ENCODE measurements at regions not wholly inside any gene's neighbourhood (a gene's known extent, or its start where the extent isn't known, plus 50 kb on each side); places are given as distances from the start of the nearest gene placed in this dataset.

DNA sequence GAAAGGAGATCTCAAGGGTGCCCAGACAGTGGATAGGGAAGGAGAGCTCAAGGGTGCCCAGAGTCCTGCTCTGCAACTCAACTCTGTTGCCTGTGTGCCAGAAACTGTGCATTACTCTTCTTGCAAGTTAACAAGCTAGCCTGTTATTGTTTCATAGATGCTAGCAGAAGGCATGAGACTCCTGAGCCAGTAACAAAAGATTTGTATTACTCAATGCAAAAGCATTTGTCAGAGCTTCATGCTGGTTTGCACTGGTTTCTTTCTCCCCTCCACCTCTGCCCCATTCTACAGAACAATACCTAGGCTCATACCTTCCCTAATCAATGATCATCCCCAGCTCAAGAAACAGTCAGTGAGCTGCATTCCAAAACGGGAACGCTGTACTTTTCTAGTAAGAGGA lies 124.5 kb upstream of the NEIL3 start:
- intact Hi-C loops (cut with DNase I) = no loop called here
- no peaks in the 10 kb centered on the region for H3K9me3 ChIP-seq (ENCODE audit: control insufficient read depth in 2 of 3, insufficient read depth in 1 of 3, low read length in 3 of 3)
- H3K4me3 ChIP-seq (ENCODE audit: low read length in 3 of 3) = no peak overlapping the region
- no peak overlapping the region for H3K27ac ChIP-seq (ENCODE audit: low read depth in 2 of 2, low read length in 2 of 2)
- TF ChIP-seq, protein P1, sequence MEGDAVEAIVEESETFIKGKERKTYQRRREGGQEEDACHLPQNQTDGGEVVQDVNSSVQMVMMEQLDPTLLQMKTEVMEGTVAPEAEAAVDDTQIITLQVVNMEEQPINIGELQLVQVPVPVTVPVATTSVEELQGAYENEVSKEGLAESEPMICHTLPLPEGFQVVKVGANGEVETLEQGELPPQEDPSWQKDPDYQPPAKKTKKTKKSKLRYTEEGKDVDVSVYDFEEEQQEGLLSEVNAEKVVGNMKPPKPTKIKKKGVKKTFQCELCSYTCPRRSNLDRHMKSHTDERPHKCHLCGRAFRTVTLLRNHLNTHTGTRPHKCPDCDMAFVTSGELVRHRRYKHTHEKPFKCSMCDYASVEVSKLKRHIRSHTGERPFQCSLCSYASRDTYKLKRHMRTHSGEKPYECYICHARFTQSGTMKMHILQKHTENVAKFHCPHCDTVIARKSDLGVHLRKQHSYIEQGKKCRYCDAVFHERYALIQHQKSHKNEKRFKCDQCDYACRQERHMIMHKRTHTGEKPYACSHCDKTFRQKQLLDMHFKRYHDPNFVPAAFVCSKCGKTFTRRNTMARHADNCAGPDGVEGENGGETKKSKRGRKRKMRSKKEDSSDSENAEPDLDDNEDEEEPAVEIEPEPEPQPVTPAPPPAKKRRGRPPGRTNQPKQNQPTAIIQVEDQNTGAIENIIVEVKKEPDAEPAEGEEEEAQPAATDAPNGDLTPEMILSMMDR (IDR thresholded peaks at IDR 0.05; ENCODE audit: borderline replicate concordance, extremely low read depth, insufficient read depth) = no peak
- no peaks in the 10 kb centered on the region for H3K27me3 ChIP-seq (ENCODE audit: control insufficient read depth, insufficient read depth, low read length)
- no peak overlapping the region for H3K9ac ChIP-seq (ENCODE audit: low read length in 3 of 3)
- no peaks in the 10 kb centered on the region for H3K36me3 ChIP-seq (ENCODE audit: control insufficient read depth in 2 of 3, insufficient read depth in 3 of 3, low read length in 3 of 3)
- DNase-seq (no peak), FAIRE-seq (no peak)
- H3K4me1 ChIP-seq (ENCODE audit: control insufficient read depth in 2 of 3, insufficient read depth in 2 of 3, low read depth in 1 of 3, low read length in 3 of 3) = peaks cover 0 to 5% (median 0%) of the 10 kb centered on the region in 3 donors

DNA sequence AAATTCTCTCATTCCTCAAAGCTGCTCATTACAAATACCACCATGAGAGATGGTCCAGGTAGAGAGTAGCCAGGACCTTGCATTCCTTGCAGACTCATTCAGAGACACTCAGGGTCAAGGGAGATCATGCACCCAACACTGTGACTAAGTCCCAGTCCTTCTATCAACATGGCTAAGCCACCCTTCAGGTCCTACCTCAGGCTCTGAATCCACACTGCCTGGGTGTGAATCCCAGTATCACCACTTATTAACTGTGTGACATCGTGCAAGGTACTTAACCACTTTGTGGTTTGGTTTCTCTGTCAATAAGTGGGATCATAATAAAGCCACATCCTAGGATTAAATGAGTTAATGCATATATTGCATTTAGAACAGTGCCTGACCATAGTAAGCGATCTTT lies 124.1 kb upstream of the NEIL3 start:
- Histone ChIP-seq H3K36me3 (ENCODE audit: control insufficient read depth in 2 of 3, insufficient read depth in 3 of 3, low read length in 3 of 3) (no peaks in the 10 kb centered on the region), H3K4me3 (ENCODE audit: low read length in 3 of 3) (no peak overlapping the region), H3K27ac (ENCODE audit: low read depth in 2 of 2, low read length in 2 of 2) (no peak overlapping the region), H3K4me1 (ENCODE audit: control insufficient read depth in 2 of 3, insufficient read depth in 2 of 3, low read depth in 1 of 3, low read length in 3 of 3) (peaks cover 0 to 5% (median 0%) of the 10 kb centered on the region in 3 donors), H3K27me3 (ENCODE audit: control insufficient read depth, insufficient read depth, low read length) (no peaks in the 10 kb centered on the region), H3K9ac (ENCODE audit: low read length in 3 of 3) (no peak overlapping the region), H3K9me3 (ENCODE audit: control insufficient read depth in 2 of 3, insufficient read depth in 1 of 3, low read length in 3 of 3) (no peaks in the 10 kb centered on the region)
- no peak for DNase-seq
- intact Hi-C loops (cut with DNase I) = no loop called here
- TF ChIP-seq, protein P1 (IDR thresholded peaks at IDR 0.05; ENCODE audit: borderline replicate concordance, extremely low read depth, insufficient read depth) = no peak
- no peak for FAIRE-seq

DNA sequence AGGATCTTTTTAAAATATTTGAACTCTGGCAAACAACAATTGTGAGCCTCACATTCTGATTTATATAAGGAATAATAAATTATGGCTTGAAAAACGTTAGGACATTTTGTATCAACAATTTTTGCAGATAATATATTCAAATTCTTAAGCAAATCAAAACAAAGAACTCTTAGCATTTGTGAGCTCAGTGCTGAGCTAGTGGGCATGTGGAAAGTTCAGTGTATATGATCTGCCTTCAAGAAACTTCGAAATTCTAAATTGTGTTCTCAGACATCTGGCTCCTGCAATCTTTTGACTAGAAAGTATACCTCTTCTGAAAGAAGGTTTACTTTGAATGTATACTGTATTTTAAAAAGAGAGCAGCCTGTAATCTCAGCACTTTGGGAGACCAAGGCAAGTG lies 122.3 kb upstream of the NEIL3 start:
- Histone ChIP-seq H3K9me3 (ENCODE audit: control insufficient read depth in 2 of 3, insufficient read depth in 1 of 3, low read length in 3 of 3) (no peaks in the 10 kb centered on the region), H3K27ac (ENCODE audit: low read depth in 2 of 2, low read length in 2 of 2) (no peak overlapping the region), H3K9ac (ENCODE audit: low read length in 3 of 3) (no peak overlapping the region), H3K36me3 (ENCODE audit: control insufficient read depth in 2 of 3, insufficient read depth in 3 of 3, low read length in 3 of 3) (no peaks in the 10 kb centered on the region), H3K4me1 (ENCODE audit: control insufficient read depth in 2 of 3, insufficient read depth in 2 of 3, low read depth in 1 of 3, low read length in 3 of 3) (peaks cover 0 to 11% (median 3%) of the 10 kb centered on the region in 3 donors), H3K4me3 (ENCODE audit: low read length in 3 of 3) (no peak overlapping the region), H3K27me3 (ENCODE audit: control insufficient read depth, insufficient read depth, low read length) (no peaks in the 10 kb centered on the region)
- no peak for FAIRE-seq
- intact Hi-C loops (cut with DNase I) = no loop called here
- DNase-seq = no peak
- TF ChIP-seq, protein P1 (IDR thresholded peaks at IDR 0.05; ENCODE audit: borderline replicate concordance, extremely low read depth, insufficient read depth) = no peak

DNA sequence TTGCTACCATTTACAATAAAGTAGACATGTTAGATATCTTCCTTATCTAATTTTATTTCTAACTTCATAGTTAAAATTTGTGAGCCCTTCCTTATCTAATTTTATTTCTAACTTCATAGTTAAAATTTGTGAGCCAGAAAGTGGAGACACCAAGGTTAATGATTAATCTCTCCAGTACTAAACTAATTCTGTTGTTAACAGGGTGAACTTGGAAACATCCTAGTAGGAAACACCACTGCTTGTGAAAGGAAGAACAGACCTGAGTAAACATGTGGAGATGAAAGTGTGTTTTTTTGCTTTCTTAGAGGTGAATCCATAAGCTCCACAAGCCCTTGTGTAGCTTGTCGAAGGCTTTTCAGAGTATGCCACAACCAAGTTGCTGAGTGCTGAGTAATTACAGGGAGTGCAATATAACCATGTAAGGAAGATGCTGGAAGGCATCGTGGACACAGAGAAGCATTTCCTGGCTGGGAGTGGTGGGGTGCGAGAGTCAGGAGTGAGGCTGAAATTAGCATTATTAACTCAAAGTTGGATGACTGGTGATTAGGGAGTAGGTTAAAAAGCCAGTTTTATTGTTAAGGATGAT lies 118.6 kb upstream of the NEIL3 start:
- TF ChIP-seq, protein P1 (IDR thresholded peaks at IDR 0.05; ENCODE audit: borderline replicate concordance, extremely low read depth, insufficient read depth) = no peak
- Histone ChIP-seq H3K9ac (ENCODE audit: low read length in 3 of 3) (no peak overlapping the region), H3K4me1 (ENCODE audit: control insufficient read depth in 2 of 3, insufficient read depth in 2 of 3, low read depth in 1 of 3, low read length in 3 of 3) (peaks cover 0 to 11% (median 3%) of the 10 kb centered on the region in 3 donors), H3K36me3 (ENCODE audit: control insufficient read depth in 2 of 3, insufficient read depth in 3 of 3, low read length in 3 of 3) (no peaks in the 10 kb centered on the region), H3K27ac (ENCODE audit: low read depth in 2 of 2, low read length in 2 of 2) (peak overlapping the region in 1 of 2 donors; percentile 52), H3K27me3 (ENCODE audit: control insufficient read depth, insufficient read depth, low read length) (no peaks in the 10 kb centered on the region), H3K4me3 (ENCODE audit: low read length in 3 of 3) (peak overlapping the region in 1 of 3 donors; percentile 25), H3K9me3 (ENCODE audit: control insufficient read depth in 2 of 3, insufficient read depth in 1 of 3, low read length in 3 of 3) (no peaks in the 10 kb centered on the region)
- FAIRE-seq (no peak), DNase-seq (peak in 2 of 5 donors; percentile 22 to 25)
- intact Hi-C loops (cut with DNase I) = no loop called here
